Gastrocnemius medialis (tissue), 4 donors: ENCODE measurements at regions not wholly inside any gene's neighbourhood (a gene's known extent, or its start where the extent isn't known, plus 50 kb on each side); places are given as distances from the start of the nearest gene placed in this dataset.

Experiments used
- CTCF ChIP-seq, 5 experiments: fragments of 450-650 bp in 3 of 5; fragments of 200-600 bp in 2 of 5; sonication (generic) in 2 of 5; IDR thresholded peaks in 4 of 5; conservative IDR thresholded peaks in 1 of 5; 1 replicate in 4 of 5; 2 replicates in 1 of 5; pipeline ENCODE4 v1.5.1; 2016 to 2019; ENCODE audit warnings: antibody characterized with exemption in 5 of 5, mild to moderate bottlenecking in 3 of 5, moderate library complexity in 3 of 5
- POLR2A ChIP-seq, 2 donors: fragments of 450-650 bp; IDR thresholded peaks; one replicate each; pipeline ENCODE4 v1.6.1; 2017; ENCODE audit warnings: antibody characterized with exemption in 2 of 2, mild to moderate bottlenecking in 2 of 2, moderate library complexity in 2 of 2

- TF ChIP-seq CTCF (IDR thresholded peaks at IDR 0.05 in 4 of 5, conservative IDR thresholded peaks at IDR 0.05 in 1 of 5) (no peak), POLR2A (IDR thresholded peaks at IDR 0.05) (no peak)
These were observed 514.5 kb upstream of the CDH2 start for GRCh38 chr18:28691496-28691840.
